ENCODE measurements at regions not wholly inside any gene's neighbourhood (a gene's known extent, or its start where the extent isn't known, plus 50 kb on each side); places are given as distances from the start of the nearest gene placed in this dataset.
"Not testable (repeated sequence)": the region's sequence is repeated elsewhere in the genome, so short reads cannot be mapped to it uniquely, and the experiment has no call there.

DNA sequence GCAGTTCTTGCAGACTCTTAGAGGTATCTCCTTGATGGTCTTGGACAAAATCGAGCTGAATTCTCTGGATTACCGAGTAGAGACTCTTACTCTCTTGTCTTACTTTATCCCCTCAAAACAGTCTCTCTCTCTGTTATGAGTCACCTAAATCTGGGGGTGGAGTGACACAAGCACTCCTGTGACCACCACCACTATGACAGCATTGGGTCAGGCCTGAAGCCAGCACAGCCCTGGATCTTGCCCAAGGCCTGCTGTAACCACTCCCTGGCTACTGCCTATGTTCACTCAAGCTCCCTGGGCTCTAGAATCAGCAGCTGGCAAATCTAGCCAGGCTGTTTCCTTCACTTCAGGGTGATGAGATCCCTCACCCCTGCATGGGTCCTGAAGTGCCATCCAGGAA lies 662.5 kb downstream of the LUZP2 start:
- DNase-seq, result peak; percentile 13

DNA sequence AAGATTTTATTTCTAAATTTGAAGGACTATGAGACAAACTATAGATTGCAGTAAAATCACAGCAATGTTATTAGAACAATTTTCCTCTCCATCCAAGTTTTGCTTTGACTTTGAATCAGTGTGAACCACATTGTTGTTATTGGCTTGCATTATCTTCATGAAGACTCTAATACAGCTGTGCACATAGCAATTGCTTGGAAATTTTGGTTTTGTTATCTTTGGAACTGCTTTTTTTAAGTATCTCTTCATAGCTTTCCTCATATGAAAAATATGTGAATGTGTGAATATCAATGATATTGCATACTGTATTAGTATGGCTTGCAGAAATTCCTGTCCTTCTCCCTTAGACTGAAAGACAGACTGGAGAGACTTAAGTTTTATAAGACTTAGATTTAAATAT lies 666.6 kb downstream of the LUZP2 start:
- DNase-seq, result peak; percentile 70

DNA sequence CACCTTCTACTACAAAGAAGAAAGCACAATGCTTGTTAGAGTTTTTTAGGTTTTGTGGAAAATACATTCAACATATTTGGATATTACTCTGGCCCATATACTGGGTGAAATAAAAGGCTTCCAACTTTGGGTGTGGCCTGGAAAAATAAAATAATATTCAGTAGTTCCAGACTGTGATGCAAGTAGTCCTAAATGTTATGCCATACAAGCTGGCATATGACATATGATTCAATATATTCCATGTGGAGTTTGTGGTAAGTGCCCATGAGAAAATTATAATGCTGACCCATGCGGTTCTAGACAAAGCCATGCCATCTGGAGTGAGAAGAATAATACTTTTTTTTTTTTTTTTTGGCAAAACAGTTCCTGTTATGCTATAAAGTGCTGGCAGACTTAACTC lies 683.3 kb downstream of the LUZP2 start:
- DNase-seq, result no peak

DNA sequence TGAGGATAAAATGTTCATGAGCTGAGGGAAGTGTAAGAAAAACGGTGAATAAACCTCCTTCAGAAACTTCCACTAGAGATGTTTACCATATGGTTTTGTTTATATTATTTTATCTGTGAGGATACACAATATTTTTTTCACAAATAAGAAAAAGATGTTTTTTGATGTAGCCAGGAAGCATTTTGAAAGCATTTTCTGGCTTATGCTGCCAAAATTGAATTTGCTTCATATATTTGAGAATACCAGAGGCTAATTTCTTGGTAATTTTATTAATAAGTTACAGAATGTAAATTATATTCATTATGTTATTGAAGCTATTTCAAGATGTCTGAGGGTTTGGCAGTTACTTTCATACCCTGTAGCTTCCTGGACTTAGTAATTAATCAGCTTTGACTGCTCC lies 686.6 kb downstream of the LUZP2 start:
- no peak for DNase-seq

GRCh38 chr11:25197515-25197914 lies 700.7 kb downstream of the LUZP2 start:
- DNase-seq, result no peak

DNA sequence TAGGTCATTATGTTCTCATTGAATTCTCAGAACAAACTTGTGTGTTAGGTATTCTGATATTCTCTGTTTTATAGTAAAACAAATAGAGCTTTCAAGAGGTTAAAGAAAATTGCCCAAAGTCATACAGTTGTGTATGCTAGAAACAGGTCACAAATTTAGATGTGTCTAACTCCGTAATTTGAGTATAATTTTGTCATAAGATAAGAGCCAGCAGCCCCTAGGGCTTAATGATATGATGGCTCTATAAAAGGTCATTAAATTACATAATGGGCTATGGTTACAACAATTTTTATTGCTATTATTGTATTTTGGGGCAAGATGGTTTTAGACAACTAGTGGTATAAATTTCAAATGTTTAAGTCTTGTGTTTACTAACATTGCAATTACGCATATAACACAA lies 701.9 kb downstream of the LUZP2 start:
- DNase-seq, result no peak

- no peak for DNase-seq
Observed at GRCh38 chr11:25200925-25201324, 704.1 kb downstream of the LUZP2 start.

GRCh38 chr11:25206762-25207161 lies 709.9 kb downstream of the LUZP2 start:
- DNase-seq, result no peak

DNA sequence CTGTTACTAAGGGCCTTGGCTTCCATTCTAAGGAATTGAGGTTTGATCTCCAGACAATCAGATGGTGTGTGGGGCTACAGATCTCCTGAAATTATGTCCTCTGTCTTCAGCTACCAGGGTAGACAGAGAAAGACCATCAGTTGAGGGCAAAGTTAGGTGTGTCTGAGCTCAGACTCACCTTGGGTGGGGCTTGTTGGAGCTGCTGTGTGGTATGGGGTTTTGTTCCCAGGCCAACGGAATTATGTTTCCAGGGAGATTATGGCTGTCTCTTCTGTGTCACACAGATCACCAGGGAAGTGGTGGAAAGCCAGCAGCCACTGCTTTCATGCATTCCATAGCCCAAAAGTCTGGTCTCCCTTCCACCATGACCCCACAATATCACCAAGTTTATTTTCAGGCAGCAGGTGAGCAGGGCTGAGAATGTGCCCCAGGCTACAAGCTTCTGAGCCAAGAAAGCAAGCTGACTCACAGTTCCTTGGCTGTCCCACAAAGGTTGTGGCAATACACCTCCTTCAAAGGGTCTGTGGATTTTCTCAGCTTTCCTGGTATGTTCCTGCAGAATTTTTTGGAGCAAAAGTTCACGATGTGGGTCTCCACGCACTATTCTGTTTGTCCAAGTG lies 714.9 kb downstream of the LUZP2 start:
- DNase-seq, result no peak

- no peak for DNase-seq
Observed at GRCh38 chr11:25214535-25215176, 717.8 kb downstream of the LUZP2 start.

DNA sequence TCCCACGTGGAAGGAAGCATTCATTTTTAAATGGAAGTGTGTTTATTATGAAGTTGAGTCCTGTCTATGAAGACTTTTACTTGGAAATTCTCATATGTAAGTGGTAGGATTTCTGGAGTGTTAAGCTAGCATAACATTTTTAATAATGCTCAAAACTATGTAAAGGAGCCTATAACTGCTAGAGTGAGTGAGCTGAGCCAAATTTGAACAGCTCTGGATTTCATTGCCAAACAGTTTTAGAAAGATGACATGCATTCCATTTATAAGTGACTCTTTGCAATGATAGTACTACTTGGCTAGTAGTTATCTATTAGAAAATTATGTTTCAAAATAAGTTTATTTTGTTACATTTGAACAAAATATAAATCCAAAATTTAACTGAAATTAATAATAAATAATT lies 721.2 kb downstream of the LUZP2 start:
- DNase-seq, result no peak

DNA sequence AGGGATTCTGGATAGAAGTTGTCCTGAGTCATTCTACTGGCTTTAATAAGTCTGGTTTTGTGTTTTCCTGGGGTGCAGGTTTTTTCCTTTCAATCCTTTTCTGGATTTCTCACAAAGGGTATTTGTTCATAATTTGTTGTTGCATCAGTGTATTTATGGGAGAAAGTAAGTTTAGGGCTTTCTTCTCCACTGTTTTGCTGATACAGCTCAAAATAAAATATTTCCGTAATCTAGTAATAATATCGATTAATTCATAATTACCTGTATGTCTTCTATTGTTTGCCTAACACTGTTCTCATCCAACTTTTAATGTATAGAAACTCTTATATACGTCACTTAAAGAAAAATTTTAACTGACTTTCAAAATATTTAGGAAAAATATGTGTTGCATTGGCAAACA lies 728.2 kb downstream of the LUZP2 start:
- no peak for DNase-seq

DNA sequence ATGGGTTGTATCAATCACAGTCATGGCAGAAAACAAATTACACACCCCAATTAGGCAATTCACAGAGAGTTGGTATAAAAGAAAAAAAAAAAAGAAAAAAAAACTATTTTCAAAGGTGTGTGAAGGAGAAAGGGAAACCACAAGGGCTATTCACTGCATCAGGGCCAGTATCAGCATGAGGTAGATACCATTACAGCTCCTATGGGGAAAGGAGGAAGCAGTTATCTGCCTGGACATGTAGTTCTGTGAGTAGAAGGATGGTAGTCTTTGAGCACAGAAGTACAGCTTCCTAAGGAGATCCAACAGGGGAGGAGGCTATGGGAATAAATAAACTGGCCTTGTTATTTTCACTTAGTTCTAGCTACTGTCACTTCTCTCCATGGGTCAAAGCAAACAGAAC lies 746.1 kb downstream of the LUZP2 start:
- no peak for DNase-seq

- no peak for DNase-seq
Observed at GRCh38 chr11:25244126-25244525, 747.3 kb downstream of the LUZP2 start.

GRCh38 chr11:25247336-25247735 lies 750.5 kb downstream of the LUZP2 start:
- no peak for DNase-seq

GRCh38 chr11:25252854-25253253 lies 756.0 kb downstream of the LUZP2 start:
- DNase-seq, result no peak

- not testable (repeated sequence) for DNase-seq
Observed at GRCh38 chr11:25263861-25264260, 767.0 kb downstream of the LUZP2 start.

GRCh38 chr11:25271301-25271700 lies 774.4 kb downstream of the LUZP2 start:
- no peak for DNase-seq

DNA sequence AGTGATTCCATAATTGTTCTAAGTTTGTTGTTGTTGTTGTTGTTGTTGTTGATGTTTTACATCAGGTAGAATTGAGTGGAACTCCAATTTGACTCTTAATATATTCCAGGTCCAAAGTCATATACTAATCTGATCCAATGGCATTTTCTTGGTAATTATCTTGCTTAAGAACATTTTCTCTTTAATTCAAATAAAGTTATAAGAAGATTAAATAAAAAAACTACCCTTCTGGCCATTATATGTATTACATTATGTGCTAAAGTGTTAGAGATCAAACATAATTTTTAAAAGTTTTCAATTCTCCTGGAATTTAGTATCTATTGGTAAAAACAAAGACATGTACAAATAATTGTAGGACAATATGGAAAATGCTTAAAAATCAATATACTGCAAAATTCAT lies 775.4 kb downstream of the LUZP2 start:
- no peak for DNase-seq

DNA sequence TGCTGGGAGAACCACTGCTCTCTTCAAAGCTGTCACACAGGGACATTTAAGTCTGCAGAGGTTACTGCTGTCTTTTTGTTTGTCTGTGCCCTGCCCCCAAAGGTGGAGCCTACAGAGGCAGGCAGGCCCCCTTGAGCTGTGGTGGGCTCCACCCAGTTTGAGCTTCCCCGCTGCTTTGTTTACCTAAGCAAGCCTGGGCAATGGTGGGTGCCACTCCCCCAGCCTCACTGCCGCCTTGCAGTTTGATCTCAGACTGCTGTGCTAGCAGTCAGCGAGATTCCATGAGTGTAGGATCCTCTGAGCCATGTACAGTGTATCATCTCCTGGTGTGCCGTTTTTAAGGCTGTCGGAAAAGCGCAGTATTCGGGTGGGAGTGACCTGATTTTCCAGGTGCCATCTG lies 784.0 kb downstream of the LUZP2 start:
- DNase-seq, result not testable (repeated sequence)

GRCh38 chr11:25293166-25293565 lies 796.3 kb downstream of the LUZP2 start:
- DNase-seq, result no peak

DNA sequence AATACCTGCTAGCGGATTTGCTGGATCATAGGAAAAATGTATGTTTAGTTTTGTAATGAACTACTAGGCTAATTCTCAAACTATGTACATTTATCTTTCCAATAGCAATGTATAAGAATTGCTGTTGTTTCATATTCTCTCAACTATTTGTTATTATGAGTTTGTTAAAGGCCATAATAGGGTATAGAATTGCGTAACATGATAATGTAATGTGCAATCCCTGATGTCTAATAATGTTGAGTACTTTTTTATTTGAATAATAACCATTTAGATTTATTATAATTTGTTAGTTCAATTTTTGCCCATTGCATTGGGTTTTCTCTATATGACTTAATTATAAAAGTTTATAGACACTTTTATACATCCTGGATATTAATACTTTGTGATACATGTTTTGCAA lies 801.6 kb downstream of the LUZP2 start:
- no peak for DNase-seq

DNA sequence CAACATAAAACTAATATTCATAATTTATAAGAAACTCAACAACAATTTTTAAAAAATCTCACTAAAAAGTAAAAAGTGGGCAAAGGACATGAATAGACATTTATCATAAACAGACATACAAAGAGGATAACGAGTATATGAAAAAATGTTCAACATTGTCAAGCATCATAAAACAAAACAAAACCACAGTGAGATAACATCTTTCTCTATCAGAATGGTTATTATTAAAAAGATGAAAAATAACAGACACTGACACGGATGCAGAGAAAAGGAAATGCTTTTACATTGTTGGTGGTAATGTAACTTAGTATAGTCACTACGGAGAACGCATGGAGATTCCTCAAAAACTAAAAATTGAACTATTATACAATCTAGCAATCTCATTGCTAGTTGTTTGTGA lies 813.0 kb downstream of the LUZP2 start:
- DNase-seq, result no peak

GRCh38 chr11:25317216-25317615 lies 820.4 kb downstream of the LUZP2 start:
- peak; percentile 13 for DNase-seq

GRCh38 chr11:25319127-25319526 lies 822.3 kb downstream of the LUZP2 start:
- DNase-seq, result no peak

Measured in fibroblast of skin of scalp (primary cell).